ENCODE measurements at regions not wholly inside any gene's neighbourhood (a gene's known extent, or its start where the extent isn't known, plus 50 kb on each side); places are given as distances from the start of the nearest gene placed in this dataset.

GRCh38 chr14:97838986-97839385, 1041.8 kb downstream of the VRK1 start:
- no peak for DNase-seq

GRCh38 chr14:97840159-97840558, 1043.0 kb downstream of the VRK1 start:
- no peak for DNase-seq

- DNase-seq, result no peak
Measured at GRCh38 chr14:97841762-97842161, 1044.6 kb downstream of the VRK1 start.

- no peak for DNase-seq
Measured at GRCh38 chr14:97843066-97843465, 1045.9 kb downstream of the VRK1 start.

GRCh38 chr14:97844042-97844441, 1046.9 kb downstream of the VRK1 start:
- no peak for DNase-seq

- DNase-seq, result no peak
Measured at GRCh38 chr14:97846156-97846555, 1049.0 kb downstream of the VRK1 start.

- DNase-seq, result no peak
Measured at GRCh38 chr14:97848317-97848980, 1051.3 kb downstream of the VRK1 start.

- DNase-seq, result no peak
Measured at GRCh38 chr14:97850466-97850865, 1053.3 kb downstream of the VRK1 start.

GRCh38 chr14:97850886-97851285, 1053.7 kb downstream of the VRK1 start:
- no peak for DNase-seq

GRCh38 chr14:97851428-97851995, 1054.3 kb downstream of the VRK1 start:
- DNase-seq, result no peak

GRCh38 chr14:97854918-97855317, 1057.7 kb downstream of the VRK1 start:
- no peak for DNase-seq

GRCh38 chr14:97866195-97866594, 1069.0 kb downstream of the VRK1 start:
- DNase-seq, result no peak

GRCh38 chr14:97866664-97867063, 1069.5 kb downstream of the VRK1 start:
- DNase-seq, result no peak

- no peak for DNase-seq
Measured at GRCh38 chr14:97873291-97873690, 1076.1 kb downstream of the VRK1 start.

GRCh38 chr14:97874394-97874793, 1077.2 kb downstream of the VRK1 start:
- no peak for DNase-seq

GRCh38 chr14:97878206-97878605, 1081.0 kb downstream of the VRK1 start:
- DNase-seq, result no peak

- no peak for DNase-seq
Measured at GRCh38 chr14:97878727-97879126, 1081.5 kb downstream of the VRK1 start.

- no peak for DNase-seq
Measured at GRCh38 chr14:97887690-97888089, 1090.5 kb downstream of the VRK1 start.

- DNase-seq, result no peak
Measured at GRCh38 chr14:97888331-97888730, 1091.1 kb downstream of the VRK1 start.

- no peak for DNase-seq
Measured at GRCh38 chr14:97891515-97891914, 1094.3 kb downstream of the VRK1 start.

GRCh38 chr14:97894552-97894951, 1097.4 kb downstream of the VRK1 start:
- DNase-seq, result no peak

GRCh38 chr14:97900196-97900854, 1103.1 kb downstream of the VRK1 start:
- DNase-seq, result no peak

- DNase-seq, result no peak
Measured at GRCh38 chr14:97902630-97903029, 1105.4 kb downstream of the VRK1 start.

GRCh38 chr14:97903821-97904220, 1106.6 kb downstream of the VRK1 start:
- DNase-seq, result no peak

- no peak for DNase-seq
Measured at GRCh38 chr14:97912217-97912616, 1115.0 kb downstream of the VRK1 start.
